OCI-LY7 (cell line): ENCODE measurements at regions not wholly inside any gene's neighbourhood (a gene's known extent, or its start where the extent isn't known, plus 50 kb on each side); places are given as distances from the start of the nearest gene placed in this dataset.
"Not testable (repeated sequence)": the region's sequence is repeated elsewhere in the genome, so short reads cannot be mapped to it uniquely, and the experiment has no call there.

ENCODE experiments used
- BruUV-seq: library from RNA; stranded (reverse); fragments of 400-500 nt; replicated peaks from 2 replicates; lab custom pipeline; 2021; lab: Mats Ljungman, UMichigan
- CTCF ChIA-PET: fragments of 300-600 bp; sonication (Branson Sonifier 250); formaldehyde crosslinking; loops from one replicate; lab custom pipeline; 2022; ENCODE audit warnings: antibody characterized with exemption; ENCODE audit not compliant: unreplicated experiment; lab: Charles Lee
- POLR2A ChIA-PET: fragments of 300-600 bp; sonication (Branson Sonifier 250); formaldehyde crosslinking; loops from one replicate; lab custom pipeline; 2022; ENCODE audit warnings: antibody characterized with exemption; lab: Charles Lee
- DNase-seq: peaks from one replicate; pipeline ENCODE4 v3.0.0-alpha.2; 2015; ENCODE audit warnings: low spot score
- H2AFZ ChIP-seq: fragments of 200-600 bp; sonication (generic), shearing (Covaris generic); 2 replicates; pipeline ENCODE4 v1.6.1; 2014; ENCODE audit warnings: mild to moderate bottlenecking, antibody characterized with exemption, low read length, moderate library complexity
- H3K27ac ChIP-seq: fragments of 200-600 bp; sonication (generic); 2 replicates; pipeline ENCODE4 v1.5.1; 2014; ENCODE audit warnings: mixed run types, low read depth, mild to moderate bottlenecking, moderate library complexity, low read length, inconsistent platforms; ENCODE audit not compliant: poor library complexity, severe bottlenecking
- H3K36me3 ChIP-seq: fragments of 200-600 bp; sonication (generic); 2 replicates; pipeline ENCODE4 v1.6.1; 2014; ENCODE audit warnings: mild to moderate bottlenecking, antibody characterized with exemption, low read length, moderate library complexity, mixed read lengths; ENCODE audit not compliant: insufficient read depth
- H3K4me1 ChIP-seq: fragments of 200-600 bp; sonication (generic); 2 replicates; pipeline ENCODE4 v1.5.1; 2014; ENCODE audit warnings: mild to moderate bottlenecking, low read length; ENCODE audit not compliant: insufficient read depth, poor library complexity, severe bottlenecking
- H3K4me2 ChIP-seq: fragments of 200-600 bp; sonication (generic); 2 replicates; pipeline ENCODE4 v1.6.1; 2014; ENCODE audit warnings: mild to moderate bottlenecking, low read length
- H3K4me3 ChIP-seq: fragments of 200-600 bp; sonication (generic); 2 replicates; pipeline ENCODE4 v1.5.1; 2014; ENCODE audit warnings: mild to moderate bottlenecking, low read depth, low read length; ENCODE audit not compliant: poor library complexity, severe bottlenecking
- H3K79me2 ChIP-seq: fragments of 200-600 bp; sonication (generic); 2 replicates; pipeline ENCODE4 v1.6.1; 2016; ENCODE audit warnings: low read depth, mild to moderate bottlenecking, low read length, moderate library complexity, mixed read lengths; ENCODE audit not compliant: insufficient read depth
- H3K9me2 ChIP-seq: fragments of 200-600 bp; sonication (generic); 2 replicates; pipeline ENCODE4 v1.6.1; 2016; ENCODE audit warnings: mild to moderate bottlenecking, low read length, mixed read lengths; ENCODE audit not compliant: insufficient read depth
- H3K9me3 ChIP-seq: fragments of 200-600 bp; sonication (generic); 2 replicates; pipeline ENCODE4 v1.6.1; 2014; ENCODE audit warnings: mild to moderate bottlenecking, mixed run types, low read length, mixed read lengths
- H4K20me1 ChIP-seq: fragments of 200-600 bp; sonication (generic); 2 replicates; pipeline ENCODE4 v1.6.1; 2014; ENCODE audit warnings: mild to moderate bottlenecking, antibody characterized with exemption, low read length, moderate library complexity, mixed read lengths; ENCODE audit not compliant: insufficient read depth
- intact Hi-C: fragments of 100-400 bp; cut with micrococcal nuclease; formaldehyde crosslinking; loops from one replicate; pipeline ENCODE4 v1.10.0; 2022; ENCODE audit not compliant: unreplicated experiment

DNA sequence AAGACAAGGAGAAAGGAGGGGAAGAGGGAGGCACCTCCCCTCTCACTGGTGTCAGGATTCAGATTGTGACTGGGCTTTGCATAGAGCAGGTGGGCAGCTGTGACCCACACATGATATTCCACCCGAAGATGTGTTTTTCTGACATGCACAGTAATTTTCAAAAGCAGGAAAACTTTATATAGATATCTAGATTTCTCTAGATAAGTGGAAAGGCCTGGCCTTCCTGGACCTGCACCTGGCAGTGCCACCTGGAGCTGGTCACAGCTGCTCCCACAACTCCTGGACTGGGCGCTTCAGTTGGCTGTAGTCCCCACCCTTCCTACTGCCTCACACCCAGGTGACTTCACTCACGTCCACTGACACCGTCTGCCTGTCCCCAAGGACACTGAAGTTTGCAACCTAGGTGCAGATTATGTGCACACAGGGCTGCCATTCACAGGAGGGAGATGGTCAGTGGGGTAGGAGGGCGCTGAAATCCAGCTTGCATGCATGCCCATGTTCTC, 70.4 kb upstream of the PLGLB2 start:
- H3K4me1 ChIP-seq, H2AFZ ChIP-seq, H4K20me1 ChIP-seq, H3K9me3 ChIP-seq, BruUV-seq, DNase-seq, CTCF ChIA-PET, POLR2A ChIA-PET, H3K4me2 ChIP-seq, H3K9me2 ChIP-seq, intact Hi-C loops, H3K4me3 ChIP-seq, H3K36me3 ChIP-seq, H3K79me2 ChIP-seq, H3K27ac ChIP-seq: not testable (repeated sequence)

DNA sequence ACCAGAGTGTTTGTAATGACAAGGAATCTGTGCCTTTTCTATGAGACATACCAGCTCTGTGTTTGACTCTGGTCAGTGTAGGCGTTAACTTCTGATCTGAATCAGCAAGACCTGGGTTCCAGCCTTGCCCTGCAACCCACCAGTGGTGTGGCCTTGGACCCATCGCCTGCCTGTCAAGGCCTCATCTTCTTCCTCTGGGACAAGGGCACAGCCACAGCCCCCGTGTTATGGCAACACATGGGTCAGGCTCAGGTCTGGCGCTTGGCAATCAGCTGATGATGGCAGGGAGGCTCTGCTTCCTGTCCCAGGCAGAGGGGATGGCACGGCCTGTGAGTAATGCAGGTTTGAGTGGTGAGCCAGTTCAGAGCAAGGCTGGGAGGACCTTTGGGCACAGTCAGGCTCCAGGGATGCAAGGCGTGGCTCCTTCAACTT, 69.1 kb upstream of the PLGLB2 start:
- H3K4me3 ChIP-seq, intact Hi-C loops, H4K20me1 ChIP-seq, H3K9me2 ChIP-seq, CTCF ChIA-PET, DNase-seq, H3K9me3 ChIP-seq, H3K4me2 ChIP-seq, H3K36me3 ChIP-seq, H3K79me2 ChIP-seq, H3K4me1 ChIP-seq, H2AFZ ChIP-seq, POLR2A ChIA-PET, H3K27ac ChIP-seq, BruUV-seq: not testable (repeated sequence)

DNA sequence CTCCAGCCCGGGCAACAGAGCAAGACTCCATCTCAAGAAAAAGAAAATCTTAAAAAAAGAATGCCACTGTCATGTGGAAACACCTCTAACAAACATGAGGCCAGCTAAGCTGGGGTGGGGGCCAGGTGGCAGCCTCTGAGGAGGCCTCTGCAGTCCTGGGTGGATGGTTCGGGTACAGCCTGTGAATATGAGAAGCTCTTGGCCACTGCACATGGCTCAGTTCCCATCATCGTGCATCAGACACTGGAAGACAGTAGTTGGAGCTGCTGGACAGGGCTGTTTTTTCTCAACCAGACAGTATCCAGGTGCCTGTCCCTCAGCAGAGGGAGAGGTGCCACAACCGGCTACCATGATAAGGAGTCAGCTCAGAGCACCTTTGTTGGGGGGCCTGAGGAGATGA, 67.9 kb upstream of the PLGLB2 start:
- H2AFZ ChIP-seq, H3K36me3 ChIP-seq, H3K79me2 ChIP-seq, H3K9me2 ChIP-seq, intact Hi-C loops, H4K20me1 ChIP-seq, DNase-seq, H3K4me3 ChIP-seq, POLR2A ChIA-PET, H3K9me3 ChIP-seq, H3K27ac ChIP-seq, H3K4me1 ChIP-seq, CTCF ChIA-PET, H3K4me2 ChIP-seq, BruUV-seq: not testable (repeated sequence)

DNA sequence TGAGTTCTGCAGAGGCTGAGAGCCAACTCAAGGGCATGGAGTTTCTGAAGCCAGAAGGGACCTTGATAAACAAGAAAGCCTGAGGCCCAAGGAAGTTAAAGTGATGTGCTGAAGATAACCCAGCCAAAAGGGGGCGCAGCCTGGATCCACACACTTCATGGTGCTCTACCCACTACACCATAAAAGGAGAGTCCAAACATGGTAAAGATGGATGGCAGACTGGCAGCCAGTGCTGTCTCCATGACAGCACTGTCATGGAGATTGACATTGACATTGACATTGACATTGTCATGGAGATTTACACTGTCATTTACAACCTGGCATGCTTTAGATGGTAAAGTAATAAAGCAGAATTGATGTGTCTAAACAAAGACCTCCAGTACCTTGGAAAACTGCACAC, 67.2 kb upstream of the PLGLB2 start:
- BruUV-seq, DNase-seq, H2AFZ ChIP-seq, H3K36me3 ChIP-seq, POLR2A ChIA-PET, H3K9me3 ChIP-seq, H3K9me2 ChIP-seq, intact Hi-C loops, H3K4me3 ChIP-seq, H3K4me2 ChIP-seq, H4K20me1 ChIP-seq, H3K27ac ChIP-seq, CTCF ChIA-PET, H3K79me2 ChIP-seq, H3K4me1 ChIP-seq: not testable (repeated sequence)

DNA sequence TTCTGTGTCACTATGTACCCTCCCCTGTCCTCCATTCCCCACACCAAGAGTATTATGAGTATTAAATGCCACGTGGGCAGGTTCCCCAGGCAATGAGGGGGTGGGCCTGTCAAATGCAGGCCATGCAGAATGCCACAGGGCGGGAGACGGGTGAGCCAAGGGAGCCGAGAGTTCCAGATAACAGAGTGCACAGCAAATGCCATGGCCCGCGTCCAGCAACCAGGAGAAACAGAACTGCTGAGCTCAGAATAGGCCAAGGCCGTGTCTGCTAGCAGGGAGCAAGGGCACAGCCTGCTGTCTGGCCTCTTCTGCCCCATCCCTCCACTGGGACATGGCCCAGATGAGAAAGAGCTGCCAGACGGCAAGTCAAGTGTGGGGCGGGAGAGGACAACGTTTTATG, 64.4 kb upstream of the PLGLB2 start:
- POLR2A ChIA-PET, result not testable (repeated sequence)

DNA sequence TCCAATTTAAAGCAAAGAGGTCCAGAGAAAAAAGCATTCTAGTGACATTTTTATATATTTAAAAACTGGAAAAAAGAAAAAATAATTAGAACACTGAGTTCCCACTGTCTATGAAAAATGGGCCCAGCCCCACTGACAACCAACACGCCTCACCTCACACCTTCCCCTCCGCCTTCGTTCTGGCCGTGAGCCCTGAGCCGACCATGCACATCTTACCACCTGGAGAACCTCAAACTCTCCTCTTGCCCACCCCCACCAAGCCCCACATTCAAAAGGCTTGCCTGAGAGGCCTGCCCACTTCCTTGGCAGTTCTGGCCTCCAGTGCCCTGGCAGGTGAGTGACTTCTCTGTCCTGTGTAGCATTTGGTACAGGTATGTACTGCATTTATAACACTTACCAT, 63.9 kb upstream of the PLGLB2 start:
- H2AFZ ChIP-seq, intact Hi-C loops, CTCF ChIA-PET, POLR2A ChIA-PET, H3K36me3 ChIP-seq, DNase-seq, BruUV-seq, H3K4me1 ChIP-seq, H3K79me2 ChIP-seq, H3K4me3 ChIP-seq, H3K9me2 ChIP-seq, H3K4me2 ChIP-seq, H4K20me1 ChIP-seq, H3K9me3 ChIP-seq, H3K27ac ChIP-seq: not testable (repeated sequence)

More for the DNA sequence above, 64.4 kb upstream of the PLGLB2 start:
- H4K20me1 ChIP-seq, H3K4me3 ChIP-seq, H3K4me2 ChIP-seq, H3K36me3 ChIP-seq, intact Hi-C loops, H3K4me1 ChIP-seq, CTCF ChIA-PET, H3K27ac ChIP-seq, H3K9me3 ChIP-seq, H3K9me2 ChIP-seq, DNase-seq, H3K79me2 ChIP-seq, BruUV-seq, H2AFZ ChIP-seq: not testable (repeated sequence)

DNA sequence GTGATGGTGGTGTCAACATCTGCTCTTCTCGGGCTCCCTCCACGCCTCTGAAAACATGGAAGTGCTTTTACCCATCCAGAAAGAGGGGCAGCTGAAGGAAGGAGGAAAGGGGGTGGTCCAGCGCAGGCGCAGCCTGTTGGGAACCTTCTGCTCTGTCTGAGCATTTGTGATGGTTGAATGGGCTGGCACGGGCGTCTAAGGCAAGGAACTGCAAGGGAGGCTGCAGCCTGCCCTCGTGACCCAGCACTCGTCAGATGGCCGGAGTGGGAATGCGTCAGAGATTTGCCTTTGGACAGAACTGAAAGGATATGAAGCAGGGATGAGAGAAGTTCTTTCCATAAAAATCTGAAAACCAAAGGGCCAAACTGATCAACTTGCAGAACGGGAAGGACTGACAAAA, 62.3 kb upstream of the PLGLB2 start:
- H3K79me2 ChIP-seq, POLR2A ChIA-PET, H4K20me1 ChIP-seq, BruUV-seq, CTCF ChIA-PET, H3K36me3 ChIP-seq, intact Hi-C loops, H3K27ac ChIP-seq, H3K9me2 ChIP-seq, H3K9me3 ChIP-seq, H2AFZ ChIP-seq, DNase-seq, H3K4me3 ChIP-seq, H3K4me1 ChIP-seq, H3K4me2 ChIP-seq: not testable (repeated sequence)
